GM18519 (cell line): ENCODE measurements at regions not wholly inside any gene's neighbourhood (a gene's known extent, or its start where the extent isn't known, plus 50 kb on each side); places are given as distances from the start of the nearest gene placed in this dataset.
"Not testable (repeated sequence)": the region's sequence is repeated elsewhere in the genome, so short reads cannot be mapped to it uniquely, and the experiment has no call there.

Experiments used
- ATAC-seq: cut with Tn5 transposase; IDR thresholded peaks from one replicate; pipeline ENCODE4 v1.9.1; 2021; ENCODE audit warnings: mild to moderate bottlenecking, moderate library complexity; ENCODE audit not compliant: unreplicated experiment, low FRiP score

DNA sequence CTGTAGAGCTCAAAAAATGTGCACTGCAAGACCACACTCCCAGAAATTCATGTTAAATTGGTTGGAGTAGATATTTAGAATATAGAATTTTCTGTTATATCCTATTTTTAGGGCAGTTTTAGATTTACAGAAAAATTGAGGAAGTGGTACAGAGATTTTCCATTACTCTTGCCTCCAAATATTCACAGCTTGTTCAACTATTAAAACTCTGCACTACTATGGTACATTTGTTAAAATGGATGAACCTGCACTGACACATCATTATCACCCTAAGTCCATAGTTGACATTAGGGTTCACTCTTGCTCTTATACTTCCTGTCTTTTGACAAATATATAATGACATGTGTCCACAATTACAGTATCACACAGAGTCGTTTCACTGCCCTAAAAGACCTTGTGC is 1724.5 kb downstream of the C4orf33 start:
- ATAC-seq: no peak

DNA sequence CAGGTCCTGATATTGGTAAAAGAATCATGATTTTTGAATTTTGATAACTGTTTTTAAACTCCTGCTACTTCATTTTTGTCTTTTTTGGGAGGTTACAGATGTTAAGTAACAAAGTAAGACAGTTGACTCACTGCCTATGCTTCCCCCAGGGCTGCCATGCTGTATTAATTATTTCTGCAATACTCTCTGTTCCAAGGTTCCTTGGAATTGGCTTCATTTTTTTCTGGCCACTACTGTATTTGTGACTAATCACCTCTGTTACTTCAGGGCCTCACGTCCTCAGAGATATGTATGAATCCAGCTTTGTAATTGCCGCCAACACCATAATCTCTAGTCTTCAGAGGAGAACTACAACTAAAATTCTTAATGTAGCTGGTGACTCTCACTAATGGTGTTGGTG is 1729.3 kb downstream of the C4orf33 start:
- no peak for ATAC-seq

DNA sequence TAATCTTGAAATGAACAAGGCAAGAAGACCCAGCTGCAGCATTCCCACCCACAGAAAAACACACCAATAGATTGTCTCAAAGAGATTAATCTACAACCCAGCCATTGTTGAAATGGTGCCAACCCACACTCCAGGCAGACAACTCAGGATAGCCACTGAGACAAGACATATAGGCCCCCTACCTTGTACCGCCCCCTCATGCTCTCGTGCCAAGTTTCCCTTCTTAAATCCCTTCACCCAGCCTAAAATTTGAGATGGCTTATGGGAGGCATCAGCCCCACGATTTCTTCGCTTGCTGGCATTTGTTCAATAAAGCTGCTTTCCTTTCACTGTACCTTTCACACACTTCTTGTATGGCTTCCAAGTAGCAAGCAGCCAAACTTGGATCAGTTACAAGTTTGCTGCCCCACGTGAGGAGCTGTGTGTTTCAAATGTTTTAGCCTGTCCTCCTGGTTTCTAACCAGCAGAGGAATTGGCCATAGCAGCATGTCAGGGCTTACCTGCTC is 1754.1 kb downstream of the C4orf33 start:
- no peak for ATAC-seq

DNA sequence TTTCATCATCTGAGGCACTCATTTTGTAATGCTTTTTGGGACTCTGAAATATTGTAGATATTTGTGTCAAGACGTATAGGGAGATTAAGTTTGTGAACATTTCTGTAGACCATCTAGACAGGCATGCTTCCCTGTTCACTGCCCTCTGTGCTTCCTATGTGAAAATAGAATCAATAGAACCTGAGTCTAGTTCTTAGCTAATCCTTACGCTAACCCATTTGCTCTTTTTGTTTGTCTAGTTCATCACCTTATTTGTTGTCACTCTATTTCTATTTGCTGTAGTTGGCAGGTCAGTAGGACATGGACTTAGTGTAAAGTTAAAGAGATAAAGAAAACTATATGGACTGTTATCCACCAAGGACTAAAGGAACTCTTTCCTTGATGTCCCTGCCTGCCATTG is 1755.2 kb downstream of the C4orf33 start:
- ATAC-seq: no peak

DNA sequence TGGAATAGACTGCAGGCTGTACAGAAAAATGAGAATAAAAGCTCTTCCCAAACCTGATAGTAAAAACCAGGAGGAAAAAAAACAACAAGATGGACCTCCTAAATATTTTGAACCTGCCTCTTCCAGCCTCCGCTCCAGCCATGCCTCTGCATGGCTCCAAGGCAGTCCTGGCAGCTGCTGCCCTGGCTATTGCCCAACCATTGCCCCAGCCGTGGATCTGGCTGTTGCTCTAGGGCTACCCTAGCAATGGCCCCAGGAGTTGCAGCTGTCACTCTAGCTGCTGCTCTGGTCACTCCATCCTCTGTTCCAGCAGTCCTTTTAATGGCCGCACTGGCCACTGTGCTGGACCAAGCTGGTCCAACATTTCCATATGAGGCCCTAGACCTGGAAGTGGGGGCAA is 1756.0 kb downstream of the C4orf33 start:
- no peak for ATAC-seq

DNA sequence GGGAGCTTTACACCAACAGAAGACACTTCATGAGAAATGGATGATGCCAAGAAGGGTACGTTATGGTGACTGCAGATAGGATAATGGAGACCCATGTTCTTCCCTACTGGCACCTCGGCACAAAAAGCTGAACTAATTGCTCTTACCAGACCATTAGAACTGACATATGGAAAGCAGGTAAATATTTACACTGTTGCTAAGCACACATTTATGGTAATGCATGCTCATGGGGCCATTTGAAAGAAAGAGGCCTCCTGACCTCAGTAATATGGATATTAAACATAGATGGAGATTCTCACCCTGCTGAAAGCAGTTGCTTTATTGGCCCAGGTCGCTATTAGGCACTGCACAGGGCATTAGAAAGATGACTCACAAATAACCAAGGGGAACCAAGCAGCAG is 1759.6 kb downstream of the C4orf33 start:
- no peak for ATAC-seq

DNA sequence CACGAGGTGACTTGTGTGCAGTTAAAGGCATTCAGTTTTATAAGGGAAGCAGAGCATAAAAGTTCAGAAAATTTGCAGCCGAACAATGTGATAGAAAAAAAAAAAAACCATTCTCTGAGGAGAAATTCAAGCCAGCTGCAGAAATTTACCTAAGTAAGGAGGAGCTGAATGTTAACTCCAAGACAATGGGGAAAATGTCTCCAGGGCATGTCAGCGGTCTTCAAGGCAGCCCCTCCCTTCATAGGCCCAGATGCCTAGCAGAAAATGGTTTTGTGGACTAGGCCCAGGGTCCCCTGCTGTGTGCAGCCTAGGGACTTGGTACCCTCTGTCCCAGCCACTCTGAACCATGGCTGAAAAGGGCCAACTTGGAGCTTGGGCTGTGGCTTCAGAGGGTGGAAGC is 1764.0 kb downstream of the C4orf33 start:
- ATAC-seq: no peak

DNA sequence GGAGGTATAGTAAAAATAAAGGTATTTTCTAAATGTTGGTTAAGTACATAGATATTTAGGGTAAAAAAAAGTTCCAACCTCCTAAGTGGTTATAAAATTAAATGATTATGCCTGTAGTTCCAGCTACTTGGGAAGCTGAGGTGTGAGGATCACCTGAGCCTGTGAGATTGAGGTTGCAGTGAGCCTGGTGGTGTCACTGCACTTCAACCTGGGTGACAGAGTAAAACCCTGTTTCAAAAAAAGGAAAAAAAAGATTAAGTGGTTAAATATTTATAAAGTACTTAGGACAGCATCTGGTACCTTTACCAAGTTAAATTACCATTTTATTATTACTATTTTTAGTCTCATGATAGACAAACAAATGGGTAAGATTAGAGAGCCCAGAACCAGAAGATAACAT is 1801.0 kb downstream of the C4orf33 start:
- ATAC-seq: no peak

DNA sequence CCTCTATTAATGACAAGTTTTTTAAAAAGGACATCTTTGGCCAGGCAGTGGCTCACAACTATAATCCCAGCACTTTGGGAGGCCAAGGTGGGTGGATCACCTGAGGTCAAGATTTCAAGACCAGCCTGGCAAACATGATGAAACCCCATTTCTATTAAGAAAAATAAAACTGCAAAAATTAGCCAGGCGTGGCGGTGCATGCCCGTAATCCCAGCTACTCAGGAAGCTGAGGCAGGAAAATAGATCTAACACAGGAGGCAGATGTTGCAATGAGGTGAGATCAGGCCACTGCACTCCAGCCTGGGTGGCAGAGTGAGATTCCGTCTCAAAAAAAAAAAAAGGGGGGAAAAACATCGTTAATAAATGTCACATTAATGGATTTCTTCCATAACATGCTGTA is 1805.4 kb downstream of the C4orf33 start:
- ATAC-seq: no peak

DNA sequence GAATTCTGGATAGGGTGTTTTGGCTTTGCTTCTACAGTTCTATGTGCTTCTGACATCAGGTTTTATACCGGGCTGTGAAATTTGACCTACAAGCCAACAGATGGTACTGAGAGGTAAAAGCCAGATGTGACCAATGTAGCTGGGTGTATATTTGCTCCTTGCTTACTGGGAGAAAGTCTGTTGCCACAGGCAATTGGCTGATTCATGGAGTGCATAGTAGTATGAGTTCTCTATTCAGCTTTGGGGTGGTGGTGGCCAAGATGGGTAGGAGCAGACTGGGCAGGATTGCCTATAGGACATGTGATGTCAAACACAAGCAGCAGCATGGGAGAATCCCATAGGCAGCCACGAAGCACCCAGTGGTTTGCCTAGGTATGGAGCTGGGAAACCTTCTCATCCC is 1827.0 kb downstream of the C4orf33 start:
- no peak for ATAC-seq

DNA sequence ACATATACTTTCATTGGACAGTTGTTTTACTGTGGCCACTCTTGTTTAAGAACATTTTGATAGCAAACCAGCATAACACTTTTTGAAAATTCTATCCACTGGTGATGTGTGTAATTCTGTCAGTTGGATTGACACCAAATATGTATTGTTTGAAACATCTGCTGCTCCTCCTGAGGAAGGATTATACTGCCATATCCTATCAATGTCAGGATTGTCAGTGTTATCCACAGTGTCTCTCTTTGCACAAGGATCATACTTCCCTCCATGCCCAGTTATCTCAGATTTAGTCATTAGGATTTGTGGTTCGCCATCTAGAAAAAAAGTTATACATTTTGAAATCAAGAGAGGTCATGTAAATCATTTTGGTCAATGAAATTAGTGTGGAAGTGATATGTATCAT is 1859.6 kb downstream of the C4orf33 start:
- ATAC-seq: no peak

DNA sequence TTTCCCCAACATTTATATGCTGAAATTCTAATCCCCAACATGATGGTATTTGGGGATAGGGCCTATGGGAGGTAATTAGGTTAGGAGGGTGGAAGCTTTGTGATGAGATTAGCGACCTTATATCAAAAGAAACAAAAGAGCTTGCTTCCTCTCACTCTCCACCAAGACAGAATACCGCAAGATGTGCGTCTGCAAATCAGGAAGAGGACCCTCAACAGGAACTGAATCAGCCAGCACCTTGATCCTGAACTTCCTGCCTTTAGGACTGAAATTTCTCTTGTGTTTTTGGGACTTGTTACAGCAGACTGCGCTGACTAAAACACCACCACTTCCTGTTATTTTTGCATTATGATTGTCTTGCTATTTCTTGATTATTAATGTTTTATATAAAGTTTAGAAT is 1889.4 kb downstream of the C4orf33 start:
- ATAC-seq: no peak

DNA sequence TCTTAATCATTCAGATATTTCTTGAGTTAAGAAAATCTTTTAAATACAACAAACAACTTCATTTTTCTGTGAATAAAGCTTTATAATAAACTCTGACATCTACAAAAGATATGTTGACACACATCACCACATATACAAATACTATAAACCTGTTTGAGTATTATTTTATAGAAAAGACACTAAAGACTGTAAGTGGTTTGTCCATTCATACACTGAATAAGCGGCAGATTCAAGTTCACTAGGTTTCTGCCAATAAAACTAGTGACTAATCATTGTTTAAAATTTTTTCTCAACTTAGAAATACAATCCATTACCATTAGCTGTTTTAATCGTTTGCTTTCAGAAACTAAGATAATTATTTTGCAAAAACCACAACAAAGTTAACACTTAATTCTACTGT is 1900.0 kb downstream of the C4orf33 start:
- no peak for ATAC-seq

DNA sequence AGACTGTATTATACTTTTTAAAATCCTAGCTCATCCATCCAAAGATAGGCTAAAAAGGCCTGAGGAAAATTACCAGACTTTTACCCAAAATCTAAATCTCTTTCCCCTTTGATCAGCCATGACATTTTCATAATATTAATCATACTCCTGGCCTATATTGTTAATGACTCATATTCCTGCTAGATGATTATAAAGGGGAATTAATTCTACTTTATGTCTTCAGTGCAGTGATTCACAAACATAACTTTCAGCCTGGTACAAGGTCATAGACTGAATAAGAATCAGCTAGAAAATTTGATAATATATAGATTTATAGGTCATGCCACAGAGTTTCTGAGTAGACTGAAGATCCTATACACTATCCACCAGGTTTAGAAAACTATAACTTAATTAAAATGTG is 1905.4 kb downstream of the C4orf33 start:
- no peak for ATAC-seq

DNA sequence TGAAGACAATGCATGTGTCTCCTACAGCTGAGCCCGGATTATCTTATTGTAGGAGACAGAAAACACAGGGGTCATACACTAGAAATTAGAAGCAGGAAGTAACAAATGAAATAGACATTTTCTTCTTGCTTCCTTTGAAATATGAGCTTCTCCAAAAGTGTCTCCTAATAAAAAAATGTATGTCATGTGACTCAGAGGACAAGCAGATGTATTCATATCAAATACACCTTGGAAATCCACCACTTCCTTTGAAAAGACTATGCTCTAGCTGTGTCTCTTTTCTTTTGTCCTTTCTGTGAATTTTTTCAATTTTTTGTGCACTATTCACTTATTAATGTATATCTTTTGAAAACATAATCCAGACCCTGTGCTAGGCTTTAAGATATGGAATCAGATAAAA is 1906.2 kb downstream of the C4orf33 start:
- no peak for ATAC-seq

DNA sequence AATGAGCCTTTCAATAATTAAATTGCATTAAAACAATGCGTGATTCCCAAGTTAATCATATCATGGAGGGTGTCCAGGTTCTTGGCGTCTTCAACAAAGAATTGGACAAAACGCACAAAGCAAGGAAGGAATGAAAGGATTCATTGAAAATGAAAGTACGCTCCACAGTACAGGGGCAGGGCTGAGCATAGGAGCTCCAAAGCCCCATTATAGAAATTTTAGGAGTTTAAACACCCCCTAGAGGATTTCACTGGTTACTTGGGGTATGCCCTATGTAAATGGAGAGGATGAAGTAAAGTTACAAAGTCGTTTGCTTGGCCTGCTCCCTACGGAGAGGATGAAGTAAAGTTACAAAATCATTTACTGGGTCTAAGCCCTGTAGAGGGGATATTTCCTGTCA is 1910.4 kb downstream of the C4orf33 start:
- ATAC-seq: no peak

DNA sequence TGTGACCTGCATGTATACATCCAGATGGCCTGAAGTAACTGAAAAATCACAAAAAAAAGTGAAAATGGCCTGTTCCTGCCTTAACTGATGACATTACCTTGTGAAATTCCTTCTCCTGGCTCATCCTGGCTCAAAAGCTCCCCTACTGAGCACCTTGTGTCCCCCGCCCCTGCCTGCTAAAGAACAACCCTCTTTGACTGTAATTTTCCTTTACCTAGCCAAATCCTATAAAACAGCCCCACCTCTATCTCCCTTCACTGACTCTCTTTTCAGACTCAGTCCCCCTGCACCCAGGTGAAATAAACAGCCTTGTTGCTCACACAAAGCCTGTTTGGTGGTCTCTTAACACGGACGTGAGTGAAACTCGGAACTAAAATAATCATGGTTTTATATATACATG is 1916.0 kb downstream of the C4orf33 start:
- not testable (repeated sequence) for ATAC-seq

DNA sequence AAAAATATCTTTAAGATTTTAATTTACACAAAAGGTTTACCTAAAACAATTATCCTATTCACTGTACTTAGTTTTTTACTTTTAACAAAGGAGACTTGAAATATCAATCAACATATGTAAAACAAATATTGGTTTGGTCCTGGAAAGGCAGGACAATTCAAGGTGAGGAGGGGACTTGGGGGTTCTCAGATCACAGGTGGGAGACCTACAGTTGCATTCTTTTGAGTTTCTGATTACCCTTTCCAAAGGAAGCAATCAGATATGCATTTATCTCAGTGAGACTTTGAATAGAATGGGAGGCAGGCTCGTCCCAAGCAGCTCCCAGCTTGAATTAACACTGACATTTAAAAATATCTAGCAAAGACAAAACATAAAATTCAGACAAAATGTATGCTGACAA is 1917.3 kb downstream of the C4orf33 start:
- ATAC-seq: no peak

DNA sequence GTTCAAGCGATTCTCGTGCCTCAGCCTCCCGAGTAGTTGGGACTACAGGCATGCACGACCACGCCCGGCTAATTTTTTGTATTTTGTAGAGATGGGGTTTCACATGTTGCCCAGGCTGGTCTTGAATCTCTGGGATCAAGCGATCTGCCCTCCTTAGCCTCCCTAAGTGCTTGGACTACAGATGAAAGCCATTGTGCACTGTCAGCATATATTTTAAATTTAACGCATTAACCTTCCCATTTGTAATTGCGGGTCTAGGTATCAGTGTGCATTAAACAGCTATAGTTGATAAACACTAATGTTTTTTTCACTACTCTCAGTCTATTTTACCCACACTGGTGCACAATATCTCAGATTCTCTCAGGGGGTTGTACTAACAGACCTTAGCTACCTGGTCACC is 1930.8 kb downstream of the C4orf33 start:
- no peak for ATAC-seq

DNA sequence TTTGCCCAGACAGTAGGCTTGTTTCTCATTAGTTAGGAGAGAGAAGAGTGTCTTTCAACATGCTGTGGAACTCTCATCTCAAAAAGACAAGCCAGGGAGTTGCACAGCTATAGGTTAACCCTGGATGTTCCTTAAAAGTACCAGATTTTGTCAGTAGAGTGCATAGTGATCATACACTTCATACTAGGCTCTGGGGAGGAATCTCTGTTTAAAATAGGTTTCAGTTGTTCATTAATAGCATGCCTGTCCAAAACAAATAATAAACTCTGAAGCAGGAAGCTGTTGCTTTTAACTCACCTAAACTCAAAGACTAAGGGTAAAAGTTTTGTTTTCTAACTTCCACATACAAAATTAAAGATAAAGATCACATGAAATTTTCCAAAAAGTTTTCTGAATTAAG is 1948.4 kb downstream of the C4orf33 start:
- no peak for ATAC-seq

DNA sequence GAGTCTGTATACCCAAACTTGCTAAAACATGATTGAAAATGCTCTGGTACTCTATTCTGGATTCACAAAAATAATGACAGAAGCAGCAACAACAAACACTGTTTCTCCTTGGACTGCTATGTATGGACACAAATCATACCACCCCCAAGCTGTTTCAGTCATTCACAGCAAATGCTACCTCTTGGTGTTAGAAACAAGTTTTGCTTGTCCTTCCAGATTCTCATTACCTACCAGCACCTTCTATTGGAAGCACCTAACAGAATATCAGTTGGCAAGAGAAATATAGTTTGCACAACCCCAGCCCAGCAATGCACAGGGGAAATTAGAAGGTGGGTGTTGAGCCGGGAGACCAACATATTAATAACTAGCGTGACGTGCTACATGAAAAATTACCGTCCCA is 1950.9 kb downstream of the C4orf33 start:
- no peak for ATAC-seq

DNA sequence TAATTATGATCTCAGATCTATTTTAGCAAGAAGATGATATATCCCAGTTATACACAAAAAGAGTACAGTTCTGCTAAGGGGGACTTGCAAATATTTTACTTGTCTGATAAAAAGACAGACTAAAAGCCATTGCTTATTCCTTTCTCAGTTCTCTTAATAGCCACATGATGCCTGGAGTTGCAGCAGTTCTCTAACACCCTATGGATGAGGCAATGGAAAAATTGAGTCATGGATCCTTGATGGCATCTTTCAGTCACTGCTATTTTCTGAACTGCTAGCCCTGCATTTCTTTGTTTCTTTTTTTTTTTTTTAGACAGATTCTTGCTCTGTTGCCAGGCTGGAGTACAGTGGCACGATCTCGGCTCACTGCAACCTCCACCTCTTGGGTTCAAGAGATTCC is 1956.7 kb downstream of the C4orf33 start:
- ATAC-seq: no peak

DNA sequence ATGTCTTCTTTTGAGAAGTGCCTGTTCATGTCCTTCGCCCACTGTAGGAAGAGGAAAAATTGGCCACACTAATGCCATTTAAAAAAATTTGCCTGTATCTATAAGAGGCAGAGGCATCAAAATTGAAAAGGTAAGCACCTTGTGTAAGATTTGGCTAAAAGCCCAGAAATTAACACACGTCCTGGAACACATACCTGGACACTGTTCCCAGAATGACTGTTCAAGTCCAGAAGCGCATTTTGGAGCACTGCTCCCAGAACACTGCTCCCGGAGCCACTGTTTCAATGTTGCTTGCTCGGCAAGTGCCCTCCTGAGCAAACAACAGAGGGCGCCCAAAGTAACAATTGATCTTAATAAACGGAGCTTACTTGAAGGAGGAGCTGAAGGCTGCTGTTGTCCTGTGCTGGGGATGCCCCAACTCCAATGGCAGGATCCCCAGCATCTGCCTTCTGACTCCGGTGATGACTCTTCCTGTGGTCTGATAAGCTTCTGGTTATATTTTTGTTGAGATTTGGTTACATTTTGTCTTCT is 1958.6 kb downstream of the C4orf33 start:
- ATAC-seq: no peak
